Neuronal stem cell (in vitro differentiated cells): ENCODE measurements at regions not wholly inside any gene's neighbourhood (a gene's known extent, or its start where the extent isn't known, plus 50 kb on each side); places are given as distances from the start of the nearest gene placed in this dataset.

Source experiments
- DNase-seq: peaks from one replicate; pipeline ENCODE4 v3.0.0-alpha.2; 2013; ENCODE audit warnings: low spot score
- H2AFZ ChIP-seq: one replicate; pipeline ENCODE4 v1.6.1; 2013; ENCODE audit warnings: mild to moderate bottlenecking, low read length, inconsistent platforms
- H2AK5ac ChIP-seq: 2 replicates; pipeline ENCODE4 v1.6.1; 2013; ENCODE audit warnings: low read depth, mild to moderate bottlenecking, inconsistent platforms, low read length, moderate library complexity, mixed read lengths
- H2BK120ac ChIP-seq: 2 replicates; pipeline ENCODE4 v1.6.1; 2013; ENCODE audit warnings: low read depth, mild to moderate bottlenecking, inconsistent platforms, low read length, moderate library complexity, mixed read lengths
- H2BK12ac ChIP-seq: one replicate; pipeline ENCODE4 v1.6.1; 2013; ENCODE audit warnings: low read length, inconsistent platforms
- H2BK15ac ChIP-seq: 2 replicates; pipeline ENCODE4 v1.6.1; 2013; ENCODE audit warnings: mild to moderate bottlenecking, low read length, inconsistent platforms, mixed read lengths
- H2BK5ac ChIP-seq: one replicate; pipeline ENCODE4 v1.6.1; 2013; ENCODE audit warnings: inconsistent platforms, mild to moderate bottlenecking, low read length, moderate library complexity
- H3K14ac ChIP-seq: one replicate; pipeline ENCODE4 v1.6.1; 2013; ENCODE audit warnings: low read length, inconsistent platforms
- H3K18ac ChIP-seq: 2 replicates; pipeline ENCODE4 v1.6.1; 2013; ENCODE audit warnings: low read length, inconsistent platforms
- H3K23ac ChIP-seq: 2 replicates; pipeline ENCODE4 v1.6.1; 2013; ENCODE audit warnings: low read depth, mild to moderate bottlenecking, mixed read lengths, low read length, inconsistent platforms; ENCODE audit not compliant: poor library complexity
- H3K27ac ChIP-seq: replicated peaks from 3 replicates; pipeline ENCODE4 v1.5.1; 2013; ENCODE audit warnings: low read length, inconsistent platforms
- H3K27me3 ChIP-seq, 3 experiments: 2 replicates each; pipeline ENCODE4 v1.6.1; 2013; ENCODE audit warnings: low read length in 3 of 3, mild to moderate bottlenecking in 2 of 3, inconsistent platforms in 1 of 3, low read depth in 1 of 3, mixed read lengths in 1 of 3, moderate library complexity in 1 of 3; ENCODE audit not compliant: control insufficient read depth in 3 of 3, insufficient read depth in 3 of 3
- H3K36me3 ChIP-seq, 2 donors: replicated peaks in 1 of 2; 2 replicates each; pipeline ENCODE4 v1.6.1; 2013; ENCODE audit warnings: low read length in 2 of 2; ENCODE audit not compliant: control insufficient read depth in 2 of 2, insufficient read depth in 2 of 2
- H3K4ac ChIP-seq: 2 replicates; pipeline ENCODE4 v1.6.1; 2013; ENCODE audit warnings: inconsistent platforms, mild to moderate bottlenecking, low read length, moderate library complexity
- H3K4me1 ChIP-seq, 2 donors: 1 replicate in 1 of 2; 2 replicates in 1 of 2; pipeline ENCODE4 v1.6.1; 2013; ENCODE audit warnings: low read length in 2 of 2, low read depth in 1 of 2; ENCODE audit not compliant: control insufficient read depth in 2 of 2, insufficient read depth in 1 of 2
- H3K4me2 ChIP-seq: one replicate; pipeline ENCODE4 v1.6.1; 2013; ENCODE audit warnings: mild to moderate bottlenecking, low read length, inconsistent platforms; ENCODE audit not compliant: insufficient read depth, poor library complexity, severe bottlenecking
- H3K4me3 ChIP-seq, 2 donors: 2 replicates each; pipeline ENCODE4 v1.5.1; 2013; ENCODE audit warnings: low read length in 2 of 2, mild to moderate bottlenecking in 2 of 2, inconsistent platforms in 1 of 2, moderate library complexity in 1 of 2
- H3K79me1 ChIP-seq: one replicate; pipeline ENCODE4 v1.6.1; 2013; ENCODE audit warnings: low read depth, mild to moderate bottlenecking, inconsistent platforms, low read length, moderate library complexity
- H3K9ac ChIP-seq: one replicate; pipeline ENCODE4 v1.6.1; 2013; ENCODE audit warnings: mild to moderate bottlenecking, low read depth, low read length, inconsistent platforms; ENCODE audit not compliant: poor library complexity
- H3K9me3 ChIP-seq, 2 donors: replicated peaks in 1 of 2; 2 replicates each; pipeline versions ENCODE3 to v1.6.1; 2013; ENCODE audit warnings: low read length in 2 of 2, mild to moderate bottlenecking in 2 of 2, inconsistent platforms in 1 of 2, low read depth in 1 of 2, mixed read lengths in 1 of 2, moderate library complexity in 1 of 2; ENCODE audit not compliant: control insufficient read depth in 2 of 2, insufficient read depth in 1 of 2
- H4K8ac ChIP-seq: one replicate; pipeline ENCODE4 v1.6.1; 2013; ENCODE audit warnings: low read depth, mild to moderate bottlenecking, inconsistent platforms, low read length, moderate library complexity
- H4K91ac ChIP-seq: one replicate; pipeline ENCODE4 v1.6.1; 2013; ENCODE audit warnings: low read length, low read depth, mild to moderate bottlenecking, inconsistent platforms; ENCODE audit not compliant: poor library complexity
- WGBS, 2 donors: extraction: QIAGEN DNeasy Blood & Tissue Kit; methylation state at CpG; one replicate each; pipeline ENCODE4 v1.1.7; 2013; ENCODE audit warnings: missing lambda C conversion rate in 2 of 2, mixed read lengths in 1 of 2; ENCODE audit not compliant: insufficient read length in 2 of 2, insufficient replicate concordance in 1 of 2; ENCODE audit errors: extremely low coverage in 2 of 2; 5-methylcytosine and 5-hydroxymethylcytosine counted together

- Histone ChIP-seq H3K4me1 (no peaks in the 10 kb centered on the region), H3K27ac (no peak overlapping the region), H2AFZ (no peak overlapping the region), H3K9ac (no peak overlapping the region), H3K9me3 (no peaks in the 10 kb centered on the region), H3K79me1 (no peaks in the 10 kb centered on the region), H2BK120ac (no peak overlapping the region), H2BK5ac (no peak overlapping the region), H3K4me3 (no peak overlapping the region), H3K27me3 (no peaks in the 10 kb centered on the region), H3K23ac (no peak overlapping the region), H3K36me3 (no peaks in the 10 kb centered on the region), H3K14ac (no peak overlapping the region), H3K4ac (no peak overlapping the region), H4K91ac (no peak overlapping the region), H4K8ac (no peak overlapping the region), H2BK12ac (no peak overlapping the region), H3K18ac (no peak overlapping the region), H3K4me2 (no peak overlapping the region), H2BK15ac (no peak overlapping the region), H2AK5ac (no peak overlapping the region)
- no CpG with 5 or more reads among the region's 7 CpGs for WGBS, 2 donors
- no peak for DNase-seq
Observed at GRCh38 chr15:26165546-26165945, 302.4 kb upstream of the ATP10A start.

GRCh38 chr15:26160343-26160742 lies 297.2 kb upstream of the ATP10A start:
- no peak overlapping the region for H3K27ac ChIP-seq

GRCh38 chr15:26158176-26158575 lies 295.0 kb upstream of the ATP10A start:
- Histone ChIP-seq H2BK15ac (no peak overlapping the region), H3K9ac (no peak overlapping the region), H3K36me3 (no peaks in the 10 kb centered on the region), H3K4ac (no peak overlapping the region), H3K18ac (no peak overlapping the region), H3K9me3 (no peaks in the 10 kb centered on the region), H3K27me3 (no peaks in the 10 kb centered on the region), H2AK5ac (no peak overlapping the region), H3K4me3 (no peak overlapping the region), H3K79me1 (no peaks in the 10 kb centered on the region), H2BK12ac (no peak overlapping the region), H3K14ac (no peak overlapping the region), H3K23ac (no peak overlapping the region), H2AFZ (no peak overlapping the region), H3K4me1 (peaks cover 0 to 10% of the 10 kb centered on the region in 2 donors), H4K91ac (no peak overlapping the region), H2BK120ac (no peak overlapping the region), H2BK5ac (no peak overlapping the region), H4K8ac (no peak overlapping the region), H3K4me2 (no peak overlapping the region), H3K27ac (no peak overlapping the region)
- WGBS, 2 donors: no CpG with 5 or more reads among the region's 2 CpGs
- DNase-seq: no peak

More at GRCh38 chr15:26160343-26160742, 297.2 kb upstream of the ATP10A start:
- Histone ChIP-seq H4K91ac (no peak overlapping the region), H2AFZ (no peak overlapping the region), H3K18ac (no peak overlapping the region), H2BK5ac (no peak overlapping the region), H2BK120ac (no peak overlapping the region), H3K27me3 (no peaks in the 10 kb centered on the region), H3K4ac (no peak overlapping the region), H2BK15ac (no peak overlapping the region), H3K9me3 (no peaks in the 10 kb centered on the region), H3K4me3 (no peak overlapping the region), H2BK12ac (no peak overlapping the region), H4K8ac (no peak overlapping the region), H3K14ac (no peak overlapping the region), H3K79me1 (no peaks in the 10 kb centered on the region), H3K4me1 (peaks cover 0 to 10% of the 10 kb centered on the region in 2 donors), H3K4me2 (no peak overlapping the region), H3K9ac (no peak overlapping the region), H3K23ac (no peak overlapping the region), H3K36me3 (no peaks in the 10 kb centered on the region), H2AK5ac (no peak overlapping the region)
- WGBS, 2 donors: no CpG with 5 or more reads among the region's 4 CpGs
- DNase-seq: no peak

DNA sequence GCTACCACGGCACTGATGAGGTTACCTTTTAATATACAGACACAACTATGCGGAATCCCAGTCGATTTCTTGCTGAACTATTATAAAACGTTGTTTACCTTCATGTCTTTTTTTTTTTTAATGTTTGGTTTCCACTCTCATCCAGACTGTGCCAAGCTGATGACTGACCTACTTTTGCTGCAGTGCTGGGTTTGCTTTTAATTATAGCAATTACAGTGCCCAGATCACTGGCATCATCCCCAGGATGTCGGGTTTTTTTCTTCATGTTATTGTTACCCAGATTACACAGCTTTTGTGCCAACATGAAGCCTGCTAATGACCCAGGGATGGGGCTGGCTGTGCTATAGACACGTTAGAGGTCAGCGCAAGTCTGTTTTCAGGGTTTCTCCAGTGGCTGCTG lies 294.0 kb upstream of the ATP10A start:
- H3K36me3 ChIP-seq: no peaks in the 10 kb centered on the region
- H4K91ac ChIP-seq: no peak overlapping the region
- H3K14ac ChIP-seq: no peak overlapping the region
- H3K4me2 ChIP-seq: no peak overlapping the region
- no peak overlapping the region for H2AFZ ChIP-seq
- H2BK5ac ChIP-seq: no peak overlapping the region
- peaks cover 0 to 10% of the 10 kb centered on the region in 2 donors for H3K4me1 ChIP-seq
- H3K23ac ChIP-seq: no peak overlapping the region
- no peaks in the 10 kb centered on the region for H3K27me3 ChIP-seq
- no peak overlapping the region for H3K4ac ChIP-seq
- no peaks in the 10 kb centered on the region for H3K79me1 ChIP-seq
- no peak overlapping the region for H2AK5ac ChIP-seq
- no peak overlapping the region for H2BK120ac ChIP-seq
- no peak for DNase-seq
- H3K9me3 ChIP-seq: no peaks in the 10 kb centered on the region
- H2BK12ac ChIP-seq: no peak overlapping the region
- no peak overlapping the region for H3K9ac ChIP-seq
- H3K27ac ChIP-seq: no peak overlapping the region
- no peak overlapping the region for H4K8ac ChIP-seq
- H3K18ac ChIP-seq: no peak overlapping the region
- no peak overlapping the region for H3K4me3 ChIP-seq
- WGBS, 2 donors: no CpG with 5 or more reads among the region's 7 CpGs
- no peak overlapping the region for H2BK15ac ChIP-seq
